Memory B cell (primary cell): ENCODE measurements at regions not wholly inside any gene's neighbourhood (a gene's known extent, or its start where the extent isn't known, plus 50 kb on each side); places are given as distances from the start of the nearest gene placed in this dataset.

Experiments
- ATAC-seq: fragments of 150-1000 bp; cut with Tn5 transposase; 2 replicates; pipeline ENCODE4 v1.10.0; 2021; ENCODE audit warnings: low read depth, mild to moderate bottlenecking, moderate library complexity
- DNase-seq, 2 donors: peaks; one replicate each; pipeline ENCODE4 v3.0.0; 2022; ENCODE audit warnings: low spot score in 2 of 2
- H3K27ac Mint-ChIP-seq: one replicate; pipeline ENCODE4 v1.8.0; 2022; ENCODE audit warnings: mild to moderate bottlenecking, moderate library complexity, mixed read lengths
- H3K27me3 Mint-ChIP-seq: one replicate; pipeline ENCODE4 v1.8.0; 2022; ENCODE audit warnings: mixed read lengths
- H3K36me3 Mint-ChIP-seq: one replicate; pipeline ENCODE4 v1.8.0; 2022; ENCODE audit warnings: mild to moderate bottlenecking, mixed read lengths
- H3K4me1 Mint-ChIP-seq: one replicate; pipeline ENCODE4 v1.8.0; 2022; ENCODE audit warnings: mixed read lengths
- H3K4me3 Mint-ChIP-seq: one replicate; pipeline ENCODE4 v1.8.0; 2022; ENCODE audit warnings: mild to moderate bottlenecking, moderate library complexity, mixed read lengths
- H3K9me3 Mint-ChIP-seq: one replicate; pipeline ENCODE4 v1.8.0; 2022; ENCODE audit warnings: mixed read lengths

DNA sequence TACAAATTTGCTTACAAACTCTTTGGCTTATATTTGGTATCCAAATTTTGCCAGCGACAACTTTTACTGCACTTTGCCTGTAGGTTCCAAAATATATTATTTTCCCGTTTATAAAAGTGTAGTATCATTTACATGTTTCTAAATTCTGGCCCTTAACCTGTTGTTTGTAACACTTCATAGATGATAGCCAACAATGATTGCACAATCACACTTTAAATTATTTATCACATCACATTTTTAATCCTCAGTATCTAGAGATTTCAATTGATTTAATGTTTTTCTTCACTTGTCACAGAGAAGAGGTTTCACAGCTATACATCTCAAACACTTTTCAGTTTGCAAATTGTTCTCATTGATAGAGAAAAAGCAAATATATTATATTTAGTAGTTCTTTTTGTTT is 1151.2 kb upstream of the EYS start:
- Mint-ChIP-seq H3K36me3 (no peaks in the 10 kb centered on the region), H3K4me1 (no peaks in the 10 kb centered on the region), H3K9me3 (peaks cover 8% of the 10 kb centered on the region), H3K27ac (no peak overlapping the region), H3K4me3 (no peak overlapping the region), H3K27me3 (no peaks in the 10 kb centered on the region)
- DNase-seq, result no peak
- no peak for ATAC-seq

DNA sequence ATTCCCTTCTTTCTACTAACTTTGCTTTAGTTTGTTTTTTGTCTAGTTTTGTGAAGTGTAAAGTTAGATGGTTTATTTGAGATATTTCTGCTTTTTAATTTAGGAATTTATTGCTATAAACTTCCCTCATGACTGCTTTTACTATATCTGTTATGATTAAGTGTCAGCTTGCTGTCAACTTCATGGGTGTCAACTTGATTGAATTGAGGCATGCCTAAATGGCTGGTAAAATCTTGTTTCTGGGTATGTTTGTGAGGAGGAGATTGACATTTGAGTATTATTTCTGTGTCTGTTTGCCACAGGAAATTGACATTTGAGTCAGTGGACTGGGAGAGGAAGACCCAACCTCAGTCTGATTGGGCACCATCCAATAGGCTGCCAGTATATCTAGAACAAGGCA is 1147.0 kb upstream of the EYS start:
- Mint-ChIP-seq H3K27me3 (no peaks in the 10 kb centered on the region), H3K4me1 (no peaks in the 10 kb centered on the region), H3K36me3 (no peaks in the 10 kb centered on the region), H3K27ac (no peak overlapping the region), H3K4me3 (no peak overlapping the region), H3K9me3 (peaks cover 5% of the 10 kb centered on the region)
- DNase-seq (no peak), ATAC-seq (no peak)

DNA sequence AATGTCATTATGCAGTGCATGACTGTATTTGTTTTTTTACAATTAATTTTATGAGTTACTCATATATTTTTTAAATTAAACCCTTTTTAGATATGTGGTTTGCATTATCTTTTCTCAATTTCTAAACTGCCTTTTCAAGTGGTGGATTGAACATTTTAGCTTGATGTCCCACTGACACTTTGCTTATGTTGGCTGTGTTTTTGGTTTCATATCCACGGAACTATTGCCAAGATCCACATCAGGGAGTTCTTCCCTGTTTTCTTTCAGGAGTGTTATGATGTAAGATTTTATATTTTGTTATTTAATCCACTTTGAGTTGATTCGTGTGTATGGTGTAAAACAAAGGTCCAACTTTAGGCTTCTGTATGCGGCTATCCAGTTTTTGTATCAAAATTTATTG is 1144.9 kb upstream of the EYS start:
- DNase-seq (no peak), ATAC-seq (no peak)
- no peak overlapping the region for H3K4me3 Mint-ChIP-seq
- H3K4me1 Mint-ChIP-seq, result no peaks in the 10 kb centered on the region
- H3K27me3 Mint-ChIP-seq, result no peaks in the 10 kb centered on the region
- peaks cover 9% of the 10 kb centered on the region for H3K9me3 Mint-ChIP-seq
- H3K27ac Mint-ChIP-seq, result no peak overlapping the region
- no peaks in the 10 kb centered on the region for H3K36me3 Mint-ChIP-seq

DNA sequence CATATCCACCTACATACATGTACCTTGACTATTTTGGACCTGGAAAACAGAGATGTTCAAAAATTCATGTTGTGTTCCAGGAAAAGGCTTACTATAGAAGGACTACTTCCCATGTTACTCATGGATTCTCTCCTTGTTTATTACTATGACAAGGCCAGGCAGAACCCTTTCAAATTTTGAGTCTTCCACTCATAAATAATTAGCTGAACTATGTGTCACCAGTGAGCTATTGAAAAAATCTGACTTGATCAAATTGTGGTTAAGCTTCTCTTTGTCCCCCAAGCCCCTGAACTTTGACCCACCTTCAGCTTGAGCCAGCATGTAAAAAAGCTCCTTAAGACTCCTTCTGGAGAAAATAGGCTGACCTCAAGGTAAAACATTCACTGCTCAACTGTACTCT is 1142.8 kb upstream of the EYS start:
- ATAC-seq (no peak), DNase-seq (no peak)
- Mint-ChIP-seq H3K27ac (no peak overlapping the region), H3K9me3 (peaks cover 7% of the 10 kb centered on the region), H3K27me3 (no peaks in the 10 kb centered on the region), H3K4me1 (no peaks in the 10 kb centered on the region), H3K4me3 (no peak overlapping the region), H3K36me3 (no peaks in the 10 kb centered on the region)

DNA sequence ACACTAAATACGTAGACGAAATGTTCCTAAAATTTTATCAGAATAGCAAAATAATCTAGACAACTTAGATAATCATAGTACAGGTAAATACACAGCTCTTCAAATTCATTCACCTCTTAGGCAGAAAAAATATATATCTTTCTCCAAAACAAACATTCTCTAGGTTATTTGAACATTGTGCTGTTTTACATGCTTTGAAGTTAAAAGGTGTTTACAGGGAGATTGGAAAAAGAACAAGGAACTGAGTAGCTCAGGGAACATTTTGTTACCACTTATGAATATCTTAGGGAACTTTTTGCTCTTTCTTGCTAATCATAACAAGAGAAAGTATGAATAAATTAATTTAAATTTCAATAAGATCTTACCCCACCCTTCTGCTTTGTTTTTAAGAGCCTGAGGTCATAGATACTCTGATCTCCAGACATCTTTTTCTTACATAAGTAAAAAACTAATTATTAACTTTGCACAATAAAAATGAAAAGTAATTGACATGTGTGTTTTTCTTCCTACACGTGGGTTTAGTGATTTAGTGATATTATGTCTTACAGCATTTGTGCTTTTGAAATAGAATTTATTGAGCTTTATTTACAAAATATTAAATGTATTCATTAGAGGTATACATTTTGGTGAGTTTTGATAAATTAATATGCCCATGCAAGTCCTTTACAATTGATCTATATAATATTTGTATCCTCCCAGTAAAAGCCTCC is 1141.4 kb upstream of the EYS start:
- no peak for ATAC-seq
- no peaks in the 10 kb centered on the region for H3K36me3 Mint-ChIP-seq
- no peak for DNase-seq
- H3K27ac Mint-ChIP-seq, result no peak overlapping the region
- H3K9me3 Mint-ChIP-seq, result peaks cover 7% of the 10 kb centered on the region
- no peaks in the 10 kb centered on the region for H3K4me1 Mint-ChIP-seq
- H3K4me3 Mint-ChIP-seq, result no peak overlapping the region
- no peaks in the 10 kb centered on the region for H3K27me3 Mint-ChIP-seq

DNA sequence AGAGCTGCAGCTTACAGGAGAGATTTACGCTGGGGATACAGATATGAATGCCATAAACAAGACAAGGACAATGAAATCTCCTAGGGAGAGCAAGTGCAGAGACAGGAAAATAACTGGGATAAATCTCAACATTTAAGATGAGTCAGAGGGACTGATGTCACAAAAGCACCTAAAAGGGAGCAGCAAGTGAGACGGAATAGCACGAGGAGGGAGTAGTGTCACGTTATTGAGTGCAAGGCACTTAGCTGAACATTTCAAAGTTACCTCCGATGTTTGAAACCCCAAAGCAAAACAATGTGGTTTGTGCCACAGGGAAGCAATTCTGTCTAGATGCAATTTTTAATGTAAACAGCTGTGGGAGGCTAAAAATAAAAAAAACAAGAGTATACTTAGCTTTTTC is 1131.7 kb upstream of the EYS start:
- ATAC-seq (no peak), DNase-seq (no peak)
- peaks cover 5% of the 10 kb centered on the region for H3K9me3 Mint-ChIP-seq
- no peaks in the 10 kb centered on the region for H3K27me3 Mint-ChIP-seq
- no peak overlapping the region for H3K27ac Mint-ChIP-seq
- H3K4me3 Mint-ChIP-seq, result no peak overlapping the region
- H3K36me3 Mint-ChIP-seq, result no peaks in the 10 kb centered on the region
- H3K4me1 Mint-ChIP-seq, result no peaks in the 10 kb centered on the region

DNA sequence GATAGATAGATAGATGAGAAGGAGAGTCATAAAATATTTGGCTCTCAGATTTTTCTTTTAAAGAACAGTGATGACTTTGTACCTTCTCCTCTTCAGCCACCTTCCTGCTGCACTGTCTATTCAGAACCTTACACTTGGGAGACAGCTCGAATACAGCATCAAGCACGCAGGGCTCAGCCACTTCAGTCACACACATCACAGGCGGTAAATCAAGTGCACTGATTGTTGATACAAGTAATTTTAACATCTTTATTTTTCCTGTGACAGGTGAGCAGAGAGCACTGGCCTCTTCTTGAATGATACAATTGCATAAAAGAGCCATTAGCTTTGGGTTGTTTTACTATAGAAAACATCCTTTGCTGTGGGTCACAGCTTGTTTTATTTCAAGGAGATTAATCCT is 1118.5 kb upstream of the EYS start:
- no peaks in the 10 kb centered on the region for H3K27me3 Mint-ChIP-seq
- no peak for DNase-seq
- no peaks in the 10 kb centered on the region for H3K36me3 Mint-ChIP-seq
- H3K9me3 Mint-ChIP-seq, result peaks cover 2% of the 10 kb centered on the region
- no peaks in the 10 kb centered on the region for H3K4me1 Mint-ChIP-seq
- no peak for ATAC-seq
- H3K27ac Mint-ChIP-seq, result no peak overlapping the region
- H3K4me3 Mint-ChIP-seq, result no peak overlapping the region

DNA sequence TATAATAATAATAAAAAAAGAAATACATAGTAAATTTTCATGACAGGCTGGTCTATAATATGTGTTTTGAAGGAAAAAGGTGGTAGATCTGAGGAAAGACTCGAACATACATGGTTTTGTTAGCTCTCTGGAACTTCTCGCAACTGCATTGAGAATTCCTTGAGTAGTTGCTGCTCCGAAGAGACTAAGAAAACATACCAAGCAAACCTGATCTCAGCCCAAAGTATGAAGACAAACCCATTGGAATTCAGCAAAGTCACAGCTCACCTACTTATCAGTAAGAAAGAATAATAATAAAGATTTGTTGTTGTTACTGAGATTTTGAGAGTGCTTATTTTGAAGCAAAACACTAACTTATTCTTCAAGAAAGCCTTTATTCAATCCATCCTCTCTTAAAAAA is 1107.1 kb upstream of the EYS start:
- ATAC-seq, result no peak
- no peaks in the 10 kb centered on the region for H3K4me1 Mint-ChIP-seq
- H3K27me3 Mint-ChIP-seq, result no peaks in the 10 kb centered on the region
- no peak overlapping the region for H3K4me3 Mint-ChIP-seq
- H3K36me3 Mint-ChIP-seq, result no peaks in the 10 kb centered on the region
- peaks cover 3% of the 10 kb centered on the region for H3K9me3 Mint-ChIP-seq
- DNase-seq, result no peak
- H3K27ac Mint-ChIP-seq, result no peak overlapping the region

DNA sequence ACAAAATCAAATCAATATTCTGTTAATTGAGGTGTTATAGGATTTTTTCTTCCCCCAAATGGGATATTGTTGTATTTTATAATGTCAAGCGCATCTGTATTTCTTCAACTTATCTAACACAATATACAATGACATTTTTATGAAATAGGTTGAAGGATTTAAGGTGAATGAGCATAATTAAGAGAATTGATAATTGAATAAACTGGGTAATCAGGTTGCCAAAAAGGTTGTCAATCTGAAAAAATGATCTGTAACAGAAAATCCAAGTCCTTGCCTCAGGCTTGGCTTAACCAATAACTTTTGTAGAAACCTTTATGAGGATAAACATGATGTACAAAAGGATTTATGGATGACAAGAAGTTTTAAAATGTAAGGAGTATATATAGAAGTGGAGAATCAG is 1101.7 kb upstream of the EYS start:
- peaks cover 2% of the 10 kb centered on the region for H3K9me3 Mint-ChIP-seq
- no peak overlapping the region for H3K27ac Mint-ChIP-seq
- H3K36me3 Mint-ChIP-seq, result no peaks in the 10 kb centered on the region
- H3K27me3 Mint-ChIP-seq, result no peaks in the 10 kb centered on the region
- no peak for DNase-seq
- no peak for ATAC-seq
- no peak overlapping the region for H3K4me3 Mint-ChIP-seq
- H3K4me1 Mint-ChIP-seq, result no peaks in the 10 kb centered on the region

DNA sequence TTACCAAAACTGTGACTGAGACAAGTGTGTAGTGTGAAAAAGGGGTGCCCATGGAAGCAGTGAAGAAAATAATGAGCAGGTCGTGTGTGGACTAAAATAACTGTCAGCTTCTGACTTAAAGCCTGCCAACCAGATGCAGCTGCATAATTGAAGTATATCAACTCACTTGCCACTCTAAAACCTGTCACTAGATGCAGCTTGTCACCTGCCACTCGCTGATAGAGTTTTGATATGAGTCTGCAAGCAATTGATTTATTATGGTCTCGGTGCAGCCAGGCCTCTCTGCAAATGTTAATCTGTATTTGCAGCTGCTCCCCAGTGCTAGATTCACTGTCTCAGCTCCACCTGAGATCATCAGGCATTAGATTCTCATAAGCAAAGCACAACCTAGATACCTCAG is 1090.0 kb upstream of the EYS start:
- DNase-seq (no peak), ATAC-seq (no peak)
- Mint-ChIP-seq H3K36me3 (no peaks in the 10 kb centered on the region), H3K27me3 (no peaks in the 10 kb centered on the region), H3K4me1 (no peaks in the 10 kb centered on the region), H3K27ac (no peak overlapping the region), H3K4me3 (no peak overlapping the region), H3K9me3 (no peaks in the 10 kb centered on the region)

DNA sequence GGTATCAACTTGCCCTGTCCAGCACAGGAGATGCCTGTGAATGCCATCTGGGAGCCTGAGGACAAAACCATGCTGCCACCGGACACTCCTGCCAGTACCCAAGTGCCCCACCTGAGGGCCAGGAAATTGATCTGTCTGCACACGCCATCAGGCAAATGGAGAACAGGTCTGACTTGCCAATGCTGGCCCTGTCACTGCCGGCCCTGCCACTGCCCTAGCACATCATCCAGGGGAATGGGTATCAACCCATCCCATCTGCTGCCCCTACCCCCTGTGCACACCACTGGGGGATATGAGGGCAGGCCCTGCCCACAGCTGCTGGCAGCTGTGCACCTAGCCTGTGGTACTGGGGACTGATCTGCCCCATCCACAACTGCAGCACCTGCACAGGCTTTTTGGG is 1081.6 kb upstream of the EYS start:
- no peaks in the 10 kb centered on the region for H3K27me3 Mint-ChIP-seq
- H3K36me3 Mint-ChIP-seq, result no peaks in the 10 kb centered on the region
- H3K9me3 Mint-ChIP-seq, result peaks cover 12% of the 10 kb centered on the region
- no peaks in the 10 kb centered on the region for H3K4me1 Mint-ChIP-seq
- no peak for DNase-seq
- no peak overlapping the region for H3K4me3 Mint-ChIP-seq
- no peak for ATAC-seq
- H3K27ac Mint-ChIP-seq, result no peak overlapping the region

DNA sequence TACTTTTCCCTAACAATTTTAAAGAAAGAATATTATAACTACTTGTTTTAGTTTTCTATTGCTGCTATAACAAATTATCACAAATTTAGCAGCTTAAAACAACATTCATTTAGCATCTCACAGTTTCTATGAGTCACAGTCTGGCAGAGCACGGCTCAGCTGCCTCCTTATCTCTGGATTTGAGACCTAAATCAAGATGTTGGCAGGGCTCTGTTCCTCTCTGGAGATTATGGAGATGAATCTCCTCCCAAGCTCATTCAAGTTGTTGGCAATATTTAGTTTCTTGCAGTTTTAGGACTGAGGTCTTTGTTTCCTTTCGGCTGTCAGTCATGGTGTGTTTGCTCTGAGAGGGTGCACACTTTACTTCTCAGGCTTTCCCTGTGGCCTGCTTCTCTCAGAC is 1065.8 kb upstream of the EYS start:
- Mint-ChIP-seq H3K36me3 (no peaks in the 10 kb centered on the region), H3K4me1 (no peaks in the 10 kb centered on the region), H3K9me3 (peaks cover 2% of the 10 kb centered on the region), H3K4me3 (no peak overlapping the region), H3K27ac (no peak overlapping the region), H3K27me3 (no peaks in the 10 kb centered on the region)
- DNase-seq, result no peak
- ATAC-seq, result no peak

DNA sequence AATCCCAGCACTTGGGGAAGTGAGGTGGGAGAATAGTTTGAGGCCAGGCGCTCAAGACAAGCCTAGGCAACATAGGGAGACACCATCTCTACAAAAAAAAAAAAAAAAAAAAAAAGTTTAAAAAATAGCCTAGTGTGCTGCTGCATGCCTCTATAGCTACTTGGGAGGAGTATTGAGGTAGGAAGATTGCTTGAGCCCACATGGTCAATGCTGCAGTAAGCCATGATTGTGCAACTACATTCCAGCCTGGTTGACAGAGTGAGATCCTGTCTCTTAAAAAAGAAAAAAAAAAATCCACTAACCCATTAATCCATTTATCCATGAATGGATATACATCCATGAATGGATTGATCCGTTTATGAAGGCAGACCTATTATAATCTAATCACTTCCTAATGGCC is 1064.6 kb upstream of the EYS start:
- no peaks in the 10 kb centered on the region for H3K4me1 Mint-ChIP-seq
- H3K36me3 Mint-ChIP-seq, result no peaks in the 10 kb centered on the region
- H3K9me3 Mint-ChIP-seq, result peaks cover 2% of the 10 kb centered on the region
- H3K27me3 Mint-ChIP-seq, result no peaks in the 10 kb centered on the region
- DNase-seq (no peak), ATAC-seq (no peak)
- no peak overlapping the region for H3K4me3 Mint-ChIP-seq
- no peak overlapping the region for H3K27ac Mint-ChIP-seq

DNA sequence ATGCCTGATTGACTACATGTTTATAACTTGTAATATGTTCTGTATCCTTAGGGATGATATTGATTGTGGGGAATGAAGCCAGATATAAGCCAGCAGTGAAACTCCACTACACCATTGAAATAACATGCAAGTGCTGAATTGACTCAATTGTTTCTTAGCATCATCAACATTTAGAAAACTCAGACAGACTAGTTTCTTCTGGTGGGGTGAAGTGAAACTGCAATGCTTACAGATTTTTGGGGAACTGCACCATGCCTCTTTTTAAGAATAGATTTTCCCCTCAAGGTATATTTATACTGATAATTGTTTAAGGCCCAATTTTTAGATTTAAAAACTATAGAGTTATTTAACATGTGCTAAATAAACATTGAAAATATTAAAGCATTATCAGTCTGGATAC is 1044.6 kb upstream of the EYS start:
- Mint-ChIP-seq H3K36me3 (no peaks in the 10 kb centered on the region), H3K27ac (no peak overlapping the region), H3K27me3 (no peaks in the 10 kb centered on the region), H3K9me3 (peaks cover 4% of the 10 kb centered on the region), H3K4me3 (no peak overlapping the region), H3K4me1 (no peaks in the 10 kb centered on the region)
- no peak for ATAC-seq
- no peak for DNase-seq

DNA sequence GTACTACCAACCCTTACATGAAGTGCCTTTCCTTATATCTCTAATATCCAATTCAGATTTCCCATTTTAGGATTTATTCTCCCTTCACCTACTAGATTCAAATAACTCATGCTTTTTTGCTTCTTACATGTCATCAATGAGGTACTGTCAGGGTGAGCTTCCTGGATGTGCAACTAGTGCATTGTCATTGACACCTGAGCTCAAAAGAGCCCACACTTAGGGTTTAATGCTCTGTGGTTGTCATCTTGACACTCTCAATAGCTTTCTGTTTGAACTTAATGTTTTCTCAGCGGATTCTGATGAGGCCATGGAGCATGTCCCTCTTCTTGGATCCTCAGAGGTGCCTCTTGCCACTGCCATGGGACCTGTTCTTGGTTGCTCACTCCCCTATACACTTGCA is 1033.3 kb upstream of the EYS start:
- Mint-ChIP-seq H3K9me3 (peaks cover 6% of the 10 kb centered on the region), H3K27me3 (no peaks in the 10 kb centered on the region), H3K4me3 (no peak overlapping the region), H3K36me3 (no peaks in the 10 kb centered on the region), H3K27ac (no peak overlapping the region), H3K4me1 (no peaks in the 10 kb centered on the region)
- DNase-seq (no peak), ATAC-seq (no peak)
